Fibroblast of villous mesenchyme (primary cell): ENCODE measurements at regions not wholly inside any gene's neighbourhood (a gene's known extent, or its start where the extent isn't known, plus 50 kb on each side); places are given as distances from the start of the nearest gene placed in this dataset.

Experiments
- DNase-seq: peaks from one replicate; pipeline ENCODE4 v3.0.0-alpha.2; 2010; ENCODE audit warnings: low read depth
- H3K4me3 ChIP-seq: 2 replicates; pipeline ENCODE4 v1.5.1; 2011; ENCODE audit warnings: low read depth, mild to moderate bottlenecking, low read length
- TF ChIP-seq, protein P1 (sequence below): IDR thresholded peaks from 2 replicates; pipeline ENCODE4 v1.5.1; 2012; ENCODE audit warnings: low read depth, mild to moderate bottlenecking, low read length; ENCODE audit not compliant: insufficient read depth

DNA sequence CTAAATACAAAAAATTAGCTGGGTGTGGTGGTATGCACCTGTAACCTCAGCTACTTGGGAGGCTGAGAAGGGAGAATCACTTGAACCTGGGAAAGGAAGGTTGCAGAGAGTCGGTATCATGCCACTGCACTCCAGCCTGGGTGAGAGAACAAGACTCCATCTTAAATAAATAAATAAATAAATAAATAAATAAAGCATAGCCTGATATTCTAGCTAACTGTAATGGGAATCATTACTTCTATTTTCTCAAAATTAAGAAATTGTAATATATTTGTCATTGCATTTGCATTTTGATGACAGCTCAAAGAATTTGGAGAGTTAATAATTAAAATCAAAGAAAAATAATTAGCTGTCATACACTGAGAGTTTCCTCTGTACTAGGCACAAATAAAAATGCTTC, 561.1 kb downstream of the EFNB2 start:
- TF ChIP-seq, protein P1, sequence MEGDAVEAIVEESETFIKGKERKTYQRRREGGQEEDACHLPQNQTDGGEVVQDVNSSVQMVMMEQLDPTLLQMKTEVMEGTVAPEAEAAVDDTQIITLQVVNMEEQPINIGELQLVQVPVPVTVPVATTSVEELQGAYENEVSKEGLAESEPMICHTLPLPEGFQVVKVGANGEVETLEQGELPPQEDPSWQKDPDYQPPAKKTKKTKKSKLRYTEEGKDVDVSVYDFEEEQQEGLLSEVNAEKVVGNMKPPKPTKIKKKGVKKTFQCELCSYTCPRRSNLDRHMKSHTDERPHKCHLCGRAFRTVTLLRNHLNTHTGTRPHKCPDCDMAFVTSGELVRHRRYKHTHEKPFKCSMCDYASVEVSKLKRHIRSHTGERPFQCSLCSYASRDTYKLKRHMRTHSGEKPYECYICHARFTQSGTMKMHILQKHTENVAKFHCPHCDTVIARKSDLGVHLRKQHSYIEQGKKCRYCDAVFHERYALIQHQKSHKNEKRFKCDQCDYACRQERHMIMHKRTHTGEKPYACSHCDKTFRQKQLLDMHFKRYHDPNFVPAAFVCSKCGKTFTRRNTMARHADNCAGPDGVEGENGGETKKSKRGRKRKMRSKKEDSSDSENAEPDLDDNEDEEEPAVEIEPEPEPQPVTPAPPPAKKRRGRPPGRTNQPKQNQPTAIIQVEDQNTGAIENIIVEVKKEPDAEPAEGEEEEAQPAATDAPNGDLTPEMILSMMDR, result no peak
- no peak overlapping the region for H3K4me3 ChIP-seq
- DNase-seq, result no peak

DNA sequence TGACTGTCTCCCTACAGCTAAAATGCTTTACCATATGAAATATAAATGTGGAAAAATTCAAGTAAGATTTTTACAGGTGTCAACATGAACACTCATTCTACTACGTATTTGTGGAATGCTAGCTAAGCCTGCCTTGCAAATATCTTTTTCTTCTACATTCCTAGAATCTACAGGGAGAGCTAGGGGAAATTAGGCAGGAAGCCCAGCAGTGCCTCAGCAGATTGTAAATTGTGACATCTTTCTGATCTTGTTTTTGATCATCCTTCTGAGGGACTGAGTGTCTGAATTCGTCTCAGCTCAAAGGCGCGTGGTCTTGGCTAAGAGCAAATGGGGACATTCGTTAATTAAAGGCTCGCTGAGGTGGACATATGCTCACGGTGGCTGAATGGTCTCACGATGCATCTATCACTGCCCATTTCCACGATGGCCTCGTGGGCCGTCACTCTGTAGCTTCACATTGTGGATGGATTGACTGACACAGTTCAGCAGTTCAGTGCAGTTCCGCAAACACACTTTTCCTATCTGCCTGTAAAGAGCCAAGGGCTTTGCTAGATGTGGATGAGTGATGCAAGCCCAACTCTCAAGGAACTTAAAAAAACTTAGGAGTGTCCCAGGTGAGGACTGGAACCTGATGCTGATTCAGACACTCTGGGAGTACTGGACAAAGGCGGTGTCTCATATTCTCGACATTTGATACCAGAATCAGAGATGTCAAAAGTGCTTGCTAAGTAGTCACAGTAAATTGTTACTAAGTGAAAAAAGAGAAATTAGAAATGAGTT, 562.5 kb downstream of the EFNB2 start:
- no peak for DNase-seq
- TF ChIP-seq, protein P1, result no peak
- H3K4me3 ChIP-seq, result no peak overlapping the region

DNA sequence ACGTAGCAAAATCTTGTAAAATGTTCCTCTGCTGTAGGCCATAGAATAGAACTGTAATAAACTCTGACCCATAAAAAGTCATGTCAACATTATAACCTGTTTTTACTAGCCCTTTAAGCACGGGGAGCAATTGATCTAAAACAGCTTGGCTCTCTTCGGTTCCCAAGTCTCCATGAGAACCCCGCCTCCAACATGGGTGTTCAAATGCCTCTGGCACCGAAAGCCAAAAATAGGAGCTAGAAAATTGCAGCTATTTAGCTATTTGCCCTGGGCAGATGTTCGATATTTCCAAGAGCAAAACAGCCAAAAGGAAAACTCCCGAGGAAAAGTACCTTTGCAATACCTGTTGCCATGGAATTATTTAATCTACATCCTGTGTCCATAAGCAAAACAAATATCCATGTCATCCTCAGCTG, 563.1 kb downstream of the EFNB2 start:
- TF ChIP-seq, protein P1, result no peak
- peak; percentile 61 for DNase-seq
- no peak overlapping the region for H3K4me3 ChIP-seq

DNA sequence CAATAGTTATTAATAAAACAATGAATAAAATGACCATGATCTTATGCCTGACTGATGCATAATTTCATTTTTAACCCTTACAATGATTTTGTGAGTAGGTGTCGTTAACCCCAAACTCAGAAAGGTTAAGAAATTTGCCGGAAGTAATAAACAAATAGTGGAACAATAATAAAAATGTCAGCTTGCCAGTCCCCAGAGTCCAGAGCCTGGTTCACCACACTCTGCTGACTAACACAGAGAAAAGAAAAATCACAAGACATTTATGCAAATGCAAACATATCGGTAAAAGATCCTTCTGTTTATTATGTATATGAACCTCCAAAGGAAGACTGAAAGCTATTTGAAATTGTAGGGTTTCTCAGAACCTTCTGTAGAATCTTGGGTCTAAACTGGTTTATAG, 563.7 kb downstream of the EFNB2 start:
- TF ChIP-seq, protein P1, result no peak
- H3K4me3 ChIP-seq, result no peak overlapping the region
- peak; percentile 49 for DNase-seq

DNA sequence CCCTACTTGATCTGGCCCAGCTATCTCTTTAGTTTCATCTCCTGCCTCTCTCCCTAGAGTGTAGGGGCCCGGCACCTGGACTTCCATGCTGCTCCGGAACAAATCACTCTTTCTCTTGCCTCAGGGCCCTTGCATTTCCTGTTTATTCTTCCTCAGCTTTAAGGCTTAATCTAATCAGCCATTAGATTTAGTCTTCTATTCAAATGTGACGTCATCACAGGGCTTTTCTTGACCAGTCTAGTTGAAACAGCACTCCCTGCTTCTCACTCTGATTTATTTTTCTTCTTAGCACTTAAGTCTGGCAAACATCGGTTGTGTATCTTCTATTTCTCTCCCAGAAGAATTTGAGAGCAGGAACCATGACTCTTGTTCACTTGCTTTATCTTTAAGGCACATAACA, 564.1 kb downstream of the EFNB2 start:
- no peak overlapping the region for H3K4me3 ChIP-seq
- TF ChIP-seq, protein P1, result no peak
- peak; percentile 80 for DNase-seq

DNA sequence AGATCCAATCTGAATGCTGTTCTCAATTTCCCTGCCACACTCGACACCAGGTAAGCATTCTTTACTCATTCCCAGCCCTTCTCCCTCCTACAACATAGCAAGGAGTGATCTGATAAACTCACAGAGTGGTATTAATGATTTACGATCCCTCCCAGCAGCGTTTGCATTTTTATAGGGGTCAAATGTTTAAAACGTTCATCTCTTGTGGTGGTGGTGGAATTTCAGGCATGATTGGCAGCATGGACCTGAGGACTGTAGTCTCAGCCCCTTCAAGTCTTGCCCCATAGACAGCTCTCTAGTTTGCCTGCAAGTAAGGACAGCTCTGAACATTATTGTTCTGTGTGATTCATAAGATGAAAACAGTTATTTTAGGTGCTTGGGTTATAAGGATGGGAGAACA, 565.7 kb downstream of the EFNB2 start:
- peak overlapping the region; percentile 10 for H3K4me3 ChIP-seq
- DNase-seq, result peak; percentile 83
- TF ChIP-seq, protein P1, result no peak

DNA sequence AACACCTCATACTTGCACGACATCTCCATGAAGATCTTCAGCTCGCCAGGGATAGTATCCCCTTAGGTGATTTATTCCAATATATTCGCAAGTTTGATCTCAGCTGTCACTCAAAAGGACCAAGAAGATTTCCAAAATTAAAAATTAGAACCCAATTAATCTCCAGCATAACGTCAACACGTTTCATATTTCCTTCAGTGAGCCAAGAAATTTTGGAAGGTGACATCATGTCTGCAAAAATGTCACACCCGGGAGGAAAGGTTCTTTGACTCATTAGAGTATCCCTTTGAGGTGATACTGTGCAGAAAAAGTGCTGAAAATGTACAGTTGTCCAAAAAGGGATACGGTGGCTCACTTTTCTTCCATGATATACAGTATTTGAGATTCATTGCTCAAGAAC, 569.6 kb downstream of the EFNB2 start:
- TF ChIP-seq, protein P1, result no peak
- no peak for DNase-seq
- H3K4me3 ChIP-seq, result no peak overlapping the region
